Left ventricle myocardium inferior (tissue), 1 donor: ENCODE measurements at regions not wholly inside any gene's neighbourhood (a gene's known extent, or its start where the extent isn't known, plus 50 kb on each side); places are given as distances from the start of the nearest gene placed in this dataset.
"Not testable (repeated sequence)": the region's sequence is repeated elsewhere in the genome, so short reads cannot be mapped to it uniquely, and the experiment has no call there.

Experiments used
- DNase-seq: peaks from one replicate; pipeline ENCODE4 v3.0.0-alpha.2; 2020
- H3K27ac ChIP-seq: fragments of 200-600 bp; replicated peaks from 2 replicates; pipeline ENCODE4 v1.8.0; 2021
- H3K27me3 ChIP-seq: fragments of 200-600 bp; 2 replicates; pipeline ENCODE4 v1.8.0; 2021; ENCODE audit warnings: low read depth
- H3K36me3 ChIP-seq: fragments of 200-600 bp; 2 replicates; pipeline ENCODE4 v1.8.0; 2021
- H3K4me1 ChIP-seq: fragments of 200-600 bp; 2 replicates; pipeline ENCODE4 v1.8.0; 2021
- H3K4me3 ChIP-seq: fragments of 200-600 bp; 2 replicates; pipeline ENCODE4 v1.8.0; 2021; ENCODE audit warnings: mild to moderate bottlenecking, moderate library complexity
- H3K9me3 ChIP-seq: fragments of 200-600 bp; replicated peaks from 2 replicates; pipeline ENCODE4 v1.8.0; 2021
- intact Hi-C: fragments of 100-400 bp; cut with micrococcal nuclease; formaldehyde crosslinking; loops from one replicate; pipeline ENCODE4 v1.11.0; 2022
- TF ChIP-seq, protein P1 (sequence below): fragments of 200-600 bp; IDR thresholded peaks from 2 replicates; pipeline ENCODE4 v1.8.0; 2021; ENCODE audit warnings: antibody characterized with exemption, mild to moderate bottlenecking, borderline replicate concordance
- donor health status: DM: no; HTN: yes; CAD: no; lungs with severe emphysema.

DNA sequence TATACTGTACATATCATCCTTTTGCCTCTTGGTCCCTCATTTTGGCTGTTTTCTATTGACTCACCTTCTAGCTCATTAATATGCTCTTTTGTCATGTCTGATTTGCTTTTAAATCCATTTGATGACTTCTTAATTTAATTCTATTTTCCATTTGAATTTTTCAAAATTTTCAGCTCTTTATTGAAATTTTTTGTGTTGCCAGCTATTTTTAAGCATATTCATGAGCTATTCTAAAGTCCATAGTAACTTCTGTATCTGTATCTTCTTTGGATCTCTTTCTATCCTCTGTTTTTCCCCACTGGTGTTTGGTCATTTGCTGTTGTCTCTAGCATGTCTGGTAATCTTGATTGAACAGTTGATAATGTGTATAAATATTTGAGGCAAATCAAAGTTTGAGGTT, 227.8 kb downstream of the NDUFA10 start:
- Histone ChIP-seq H3K4me3 (no peak overlapping the region), H3K4me1 (no peaks in the 10 kb centered on the region)

DNA sequence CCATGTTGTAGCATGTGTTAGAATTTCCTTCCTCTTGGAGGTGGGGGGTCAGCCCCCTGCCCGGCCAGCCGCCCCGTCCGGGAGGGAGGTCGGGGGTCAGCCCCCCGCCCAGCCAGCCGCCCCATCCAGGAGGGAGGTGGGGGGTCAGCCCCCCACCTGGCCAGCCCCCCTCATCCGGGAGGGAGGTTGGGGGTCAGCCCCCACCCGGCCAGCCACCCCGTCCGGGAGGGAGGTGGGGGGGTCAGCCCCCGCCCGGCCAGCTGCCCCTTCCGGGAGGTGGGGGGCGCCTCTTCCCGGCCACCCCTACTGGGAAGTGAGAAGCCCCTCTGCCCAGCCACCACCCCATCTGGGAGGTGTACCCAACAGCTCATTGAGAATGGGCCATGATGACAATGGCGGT, 229.4 kb downstream of the NDUFA10 start:
- DNase-seq, H3K27ac ChIP-seq, H3K36me3 ChIP-seq, H3K4me1 ChIP-seq, intact Hi-C loops, H3K4me3 ChIP-seq: not testable (repeated sequence)
- Histone ChIP-seq H3K27me3 (peaks cover 29% of the 10 kb centered on the region), H3K9me3 (peaks cover 12% of the 10 kb centered on the region)

More for the DNA sequence above, 227.8 kb downstream of the NDUFA10 start:
- intact Hi-C loops = no loop called here
- no peak for DNase-seq
- Histone ChIP-seq H3K9me3 (peaks cover 12% of the 10 kb centered on the region), H3K27ac (no peak overlapping the region), H3K27me3 (peaks cover 31% of the 10 kb centered on the region), H3K36me3 (no peaks in the 10 kb centered on the region)
- TF ChIP-seq, protein P1, sequence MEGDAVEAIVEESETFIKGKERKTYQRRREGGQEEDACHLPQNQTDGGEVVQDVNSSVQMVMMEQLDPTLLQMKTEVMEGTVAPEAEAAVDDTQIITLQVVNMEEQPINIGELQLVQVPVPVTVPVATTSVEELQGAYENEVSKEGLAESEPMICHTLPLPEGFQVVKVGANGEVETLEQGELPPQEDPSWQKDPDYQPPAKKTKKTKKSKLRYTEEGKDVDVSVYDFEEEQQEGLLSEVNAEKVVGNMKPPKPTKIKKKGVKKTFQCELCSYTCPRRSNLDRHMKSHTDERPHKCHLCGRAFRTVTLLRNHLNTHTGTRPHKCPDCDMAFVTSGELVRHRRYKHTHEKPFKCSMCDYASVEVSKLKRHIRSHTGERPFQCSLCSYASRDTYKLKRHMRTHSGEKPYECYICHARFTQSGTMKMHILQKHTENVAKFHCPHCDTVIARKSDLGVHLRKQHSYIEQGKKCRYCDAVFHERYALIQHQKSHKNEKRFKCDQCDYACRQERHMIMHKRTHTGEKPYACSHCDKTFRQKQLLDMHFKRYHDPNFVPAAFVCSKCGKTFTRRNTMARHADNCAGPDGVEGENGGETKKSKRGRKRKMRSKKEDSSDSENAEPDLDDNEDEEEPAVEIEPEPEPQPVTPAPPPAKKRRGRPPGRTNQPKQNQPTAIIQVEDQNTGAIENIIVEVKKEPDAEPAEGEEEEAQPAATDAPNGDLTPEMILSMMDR = no peak

DNA sequence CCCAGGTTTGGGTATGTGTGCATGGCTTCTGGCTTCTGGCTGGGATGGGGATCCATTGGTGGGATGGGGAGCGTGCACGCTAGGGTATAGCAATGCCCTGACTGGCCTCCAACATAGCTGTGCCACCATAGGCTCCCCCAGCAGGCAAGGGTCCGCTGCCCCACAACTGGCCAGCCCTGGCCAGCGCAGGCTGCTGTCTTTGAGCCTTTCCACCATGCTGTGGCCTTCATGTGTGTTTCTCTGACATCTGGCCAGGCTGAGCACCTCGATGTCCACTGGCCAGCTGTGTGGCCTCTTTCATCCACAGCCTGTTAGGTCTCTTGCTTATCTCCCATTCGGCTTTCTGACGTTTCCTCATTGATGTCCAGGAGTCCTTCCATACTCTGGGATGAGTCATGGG, 231.3 kb downstream of the NDUFA10 start:
- Histone ChIP-seq H3K36me3 (no peaks in the 10 kb centered on the region), H3K27me3 (peaks cover 35% of the 10 kb centered on the region), H3K27ac (no peak overlapping the region), H3K9me3 (peaks cover 12% of the 10 kb centered on the region), H3K4me3 (no peak overlapping the region), H3K4me1 (no peaks in the 10 kb centered on the region)
- TF ChIP-seq, protein P1 = no peak
- intact Hi-C loops = no loop called here
- DNase-seq = no peak

DNA sequence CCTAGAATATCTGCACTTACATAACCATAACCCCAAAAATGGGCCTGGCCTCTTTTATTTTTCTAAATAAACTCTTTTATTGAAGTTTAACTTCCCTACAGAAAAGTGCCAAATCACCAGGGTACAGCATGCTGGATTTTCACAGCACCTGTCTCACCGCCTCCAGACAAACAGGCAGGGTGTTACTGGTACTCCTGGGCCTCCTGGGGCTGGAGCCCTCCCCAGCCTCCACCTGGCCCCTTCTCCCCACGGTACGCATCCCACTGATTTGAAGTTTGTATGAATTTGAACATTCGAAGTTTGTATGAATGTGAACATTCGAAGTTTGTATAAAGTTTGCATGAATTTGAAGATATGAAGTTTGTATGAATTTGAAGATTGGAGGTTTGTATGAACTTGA, 232.1 kb downstream of the NDUFA10 start:
- H3K4me3 ChIP-seq = no peak overlapping the region
- peaks cover 12% of the 10 kb centered on the region for H3K9me3 ChIP-seq
- peaks cover 41% of the 10 kb centered on the region for H3K27me3 ChIP-seq
- no peak for DNase-seq
- intact Hi-C loops = no loop called here
- no peak overlapping the region for H3K27ac ChIP-seq
- H3K36me3 ChIP-seq = no peaks in the 10 kb centered on the region
- H3K4me1 ChIP-seq = no peaks in the 10 kb centered on the region
- TF ChIP-seq, protein P1 = no peak

DNA sequence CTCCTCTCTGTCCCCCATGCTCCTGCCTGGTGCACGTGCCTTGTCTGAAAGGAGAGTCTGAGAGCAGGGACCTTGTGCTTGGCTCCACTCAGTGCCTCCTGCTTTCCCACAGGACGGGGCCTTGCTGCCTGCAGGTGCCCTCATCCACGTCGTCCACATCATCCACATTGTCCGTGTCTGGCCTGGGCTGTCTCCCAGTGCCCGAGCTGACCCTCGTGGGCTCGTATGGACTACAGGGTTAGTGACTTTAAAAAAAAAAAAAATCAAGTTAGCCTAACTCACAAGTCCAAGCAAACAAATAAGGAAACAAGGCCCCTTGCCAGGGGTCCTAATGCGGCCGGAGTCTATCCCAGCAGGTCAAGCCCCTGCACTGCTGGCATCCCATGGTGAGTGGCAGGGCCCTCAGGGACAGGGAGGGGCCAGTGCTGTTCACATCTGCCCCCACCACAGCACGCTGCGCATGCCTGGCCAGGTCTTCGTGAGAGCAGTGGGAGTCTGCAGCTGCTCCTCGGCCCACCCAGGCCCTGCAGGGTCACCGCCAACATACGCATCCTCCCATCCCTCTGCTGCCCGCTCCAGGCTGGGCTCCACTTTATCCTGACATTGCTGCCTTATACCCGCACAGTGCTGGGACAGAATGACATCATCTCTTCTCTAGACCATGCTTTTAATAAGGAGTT, 232.6 kb downstream of the NDUFA10 start:
- peaks cover 41% of the 10 kb centered on the region for H3K27me3 ChIP-seq
- intact Hi-C loops = no loop called here
- H3K4me1 ChIP-seq = no peaks in the 10 kb centered on the region
- peaks cover 12% of the 10 kb centered on the region for H3K9me3 ChIP-seq
- H3K4me3 ChIP-seq = no peak overlapping the region
- TF ChIP-seq, protein P1 = no peak
- DNase-seq = no peak
- H3K27ac ChIP-seq = no peak overlapping the region
- no peaks in the 10 kb centered on the region for H3K36me3 ChIP-seq

DNA sequence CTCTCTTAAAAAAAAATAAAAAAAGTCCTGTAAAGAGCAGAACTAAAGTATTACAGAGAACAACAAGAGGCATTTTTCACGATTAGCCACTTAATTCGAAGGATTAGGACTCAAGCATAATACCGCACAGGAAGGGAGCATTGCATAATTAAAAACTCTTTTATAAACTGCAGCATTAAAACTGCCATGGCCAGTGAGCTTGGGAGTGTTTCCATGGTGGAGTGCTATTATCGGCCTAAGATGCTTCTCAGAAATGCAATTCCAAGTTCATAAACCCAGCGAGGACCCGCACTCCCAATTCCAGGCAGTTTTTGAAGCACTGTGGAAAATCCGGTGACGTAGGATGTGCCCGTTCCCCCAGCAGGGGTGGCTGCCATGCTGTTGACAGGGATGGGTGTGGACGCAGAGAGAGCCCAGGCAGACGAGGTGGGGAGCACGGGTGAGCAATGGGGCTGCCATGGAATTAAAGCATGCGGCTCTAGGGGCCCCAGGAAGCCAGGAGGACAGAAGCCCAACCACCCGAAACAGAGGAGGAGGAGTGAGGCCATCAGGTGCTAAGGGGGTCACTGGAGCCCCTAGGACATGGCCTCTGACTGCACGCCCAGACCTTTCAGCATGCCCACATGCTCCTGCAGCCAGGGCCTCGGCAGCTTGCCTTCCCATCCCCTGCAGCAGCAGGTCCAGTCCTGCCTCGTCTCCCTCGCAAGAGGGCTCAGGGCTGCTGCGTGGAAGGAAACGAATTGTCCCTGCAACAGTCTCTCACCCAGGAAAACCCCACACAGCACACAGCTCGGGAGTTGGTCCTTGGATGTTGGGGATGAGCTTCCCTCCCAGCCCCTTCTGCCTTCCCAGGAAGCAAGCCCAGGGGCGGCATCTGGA, 233.4 kb downstream of the NDUFA10 start:
- H3K9me3 ChIP-seq = peaks cover 12% of the 10 kb centered on the region
- no peak overlapping the region for H3K27ac ChIP-seq
- no peak overlapping the region for H3K4me3 ChIP-seq
- H3K4me1 ChIP-seq = no peaks in the 10 kb centered on the region
- intact Hi-C loops = no loop called here
- DNase-seq = no peak
- peaks cover 38% of the 10 kb centered on the region for H3K27me3 ChIP-seq
- no peaks in the 10 kb centered on the region for H3K36me3 ChIP-seq
- TF ChIP-seq, protein P1 = no peak
